ENCODE measurements at regions not wholly inside any gene's neighbourhood (a gene's known extent, or its start where the extent isn't known, plus 50 kb on each side); places are given as distances from the start of the nearest gene placed in this dataset.

DNA sequence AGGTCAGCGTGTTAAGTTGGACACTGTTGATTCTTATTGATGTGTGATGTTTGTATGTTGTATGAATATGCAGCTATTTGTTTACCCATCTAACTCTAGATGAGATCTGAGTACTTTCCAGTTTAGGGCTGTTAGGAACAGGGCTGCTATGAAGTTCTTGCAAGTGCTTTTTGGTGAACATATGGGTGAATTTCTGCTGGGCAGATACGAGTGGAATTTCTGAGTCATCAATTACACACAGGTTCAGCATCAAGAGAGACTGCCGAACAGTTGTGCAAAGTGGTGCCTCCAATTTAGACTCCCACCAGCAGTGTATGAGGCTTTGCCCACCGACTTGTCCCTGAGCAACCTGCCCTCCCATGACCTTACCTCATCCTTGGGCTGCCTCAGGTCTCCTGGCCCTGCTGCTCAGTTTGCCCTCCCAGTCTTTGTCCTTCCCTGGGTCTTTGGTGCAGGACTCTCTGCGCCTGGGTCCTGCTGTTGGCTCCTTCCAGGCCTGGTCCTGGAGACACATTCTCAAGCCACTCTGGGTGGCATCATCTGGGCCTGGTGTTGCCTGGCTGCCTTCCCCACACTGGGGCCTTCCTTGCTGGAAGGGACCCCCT lies 343.6 kb downstream of the PTPRU start:
- Histone ChIP-seq H3K27me3 (ENCODE audit: insufficient read depth, low read length) (no peaks in the 10 kb centered on the region), H3K27ac (ENCODE audit: low read depth, low read length) (no peak overlapping the region), H2AFZ (ENCODE audit: low read length, unreplicated experiment) (no peak overlapping the region), H3K36me3 (ENCODE audit: insufficient read depth, low read length) (no peaks in the 10 kb centered on the region), H3K79me2 (ENCODE audit: control insufficient read depth, insufficient read depth, low read length, unreplicated experiment) (no peaks in the 10 kb centered on the region), H3K4me1 (ENCODE audit: control insufficient read depth, insufficient read depth, low read length, unreplicated experiment) (no peaks in the 10 kb centered on the region), H3K4me3 (ENCODE audit: low read depth, low read length) (no peak overlapping the region)

GRCh38 chr1:29577512-29577911 lies 341.2 kb downstream of the PTPRU start:
- no peaks in the 10 kb centered on the region for H3K79me2 ChIP-seq (ENCODE audit: control insufficient read depth, insufficient read depth, low read length, unreplicated experiment)
- H3K36me3 ChIP-seq (ENCODE audit: insufficient read depth, low read length): no peaks in the 10 kb centered on the region
- no peak overlapping the region for H2AFZ ChIP-seq (ENCODE audit: low read length, unreplicated experiment)
- no peak overlapping the region for H3K4me3 ChIP-seq (ENCODE audit: low read depth, low read length)
- no peaks in the 10 kb centered on the region for H3K4me1 ChIP-seq (ENCODE audit: control insufficient read depth, insufficient read depth, low read length, unreplicated experiment)
- H3K27me3 ChIP-seq (ENCODE audit: insufficient read depth, low read length): no peaks in the 10 kb centered on the region
- no peak overlapping the region for H3K27ac ChIP-seq (ENCODE audit: low read depth, low read length)

DNA sequence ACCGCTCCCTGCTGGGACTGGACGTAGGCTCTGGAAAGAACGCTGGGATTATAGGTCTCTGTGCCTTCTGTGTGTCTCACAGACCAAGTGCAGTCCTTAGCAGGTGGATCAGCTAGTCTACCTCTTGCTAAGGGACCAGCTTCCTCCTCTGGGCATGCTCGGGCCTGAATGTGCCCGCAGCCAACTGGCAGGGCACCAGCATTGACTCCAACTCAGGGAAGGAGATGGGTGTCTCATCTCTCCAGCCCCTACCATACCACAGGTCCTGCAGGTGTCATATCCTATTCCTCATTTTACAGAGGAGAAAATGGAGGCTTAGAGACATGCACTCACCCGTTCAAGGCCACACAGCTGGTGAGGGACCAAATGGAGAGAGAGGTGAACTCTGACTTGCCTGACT lies 340.2 kb downstream of the PTPRU start:
- Histone ChIP-seq H3K27ac (ENCODE audit: low read depth, low read length) (no peak overlapping the region), H2AFZ (ENCODE audit: low read length, unreplicated experiment) (no peak overlapping the region), H3K36me3 (ENCODE audit: insufficient read depth, low read length) (no peaks in the 10 kb centered on the region), H3K4me3 (ENCODE audit: low read depth, low read length) (no peak overlapping the region), H3K27me3 (ENCODE audit: insufficient read depth, low read length) (no peaks in the 10 kb centered on the region), H3K4me1 (ENCODE audit: control insufficient read depth, insufficient read depth, low read length, unreplicated experiment) (no peaks in the 10 kb centered on the region), H3K79me2 (ENCODE audit: control insufficient read depth, insufficient read depth, low read length, unreplicated experiment) (no peaks in the 10 kb centered on the region)

GRCh38 chr1:29575826-29576225 lies 339.5 kb downstream of the PTPRU start:
- Histone ChIP-seq H2AFZ (ENCODE audit: low read length, unreplicated experiment) (no peak overlapping the region), H3K36me3 (ENCODE audit: insufficient read depth, low read length) (no peaks in the 10 kb centered on the region), H3K79me2 (ENCODE audit: control insufficient read depth, insufficient read depth, low read length, unreplicated experiment) (no peaks in the 10 kb centered on the region), H3K4me1 (ENCODE audit: control insufficient read depth, insufficient read depth, low read length, unreplicated experiment) (peaks cover 5% of the 10 kb centered on the region), H3K27ac (ENCODE audit: low read depth, low read length) (no peak overlapping the region), H3K4me3 (ENCODE audit: low read depth, low read length) (no peak overlapping the region), H3K27me3 (ENCODE audit: insufficient read depth, low read length) (no peaks in the 10 kb centered on the region)

DNA sequence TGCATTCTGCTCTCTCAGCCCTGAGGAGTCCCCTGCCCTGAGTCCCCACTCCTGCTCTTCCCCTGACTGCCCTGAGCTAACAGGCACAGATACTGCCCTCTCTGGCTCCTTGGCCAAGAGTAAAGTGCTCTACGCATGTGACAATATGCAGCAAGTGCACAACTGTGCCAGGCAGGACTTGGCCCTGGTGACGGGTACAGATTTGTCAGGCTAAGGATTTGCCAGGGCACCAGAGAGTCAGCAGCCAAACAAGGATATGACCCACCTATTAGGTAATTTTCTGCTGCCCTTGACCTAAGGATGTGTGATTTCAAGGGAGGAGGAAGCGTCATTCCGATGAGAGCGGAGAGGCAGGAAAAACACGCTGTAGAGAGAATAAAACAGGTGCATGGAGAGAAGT lies 339.0 kb downstream of the PTPRU start:
- no peak overlapping the region for H2AFZ ChIP-seq (ENCODE audit: low read length, unreplicated experiment)
- no peak overlapping the region for H3K27ac ChIP-seq (ENCODE audit: low read depth, low read length)
- H3K27me3 ChIP-seq (ENCODE audit: insufficient read depth, low read length): no peaks in the 10 kb centered on the region
- no peaks in the 10 kb centered on the region for H3K79me2 ChIP-seq (ENCODE audit: control insufficient read depth, insufficient read depth, low read length, unreplicated experiment)
- H3K4me1 ChIP-seq (ENCODE audit: control insufficient read depth, insufficient read depth, low read length, unreplicated experiment): peaks cover 7% of the 10 kb centered on the region
- no peak overlapping the region for H3K4me3 ChIP-seq (ENCODE audit: low read depth, low read length)
- no peaks in the 10 kb centered on the region for H3K36me3 ChIP-seq (ENCODE audit: insufficient read depth, low read length)

DNA sequence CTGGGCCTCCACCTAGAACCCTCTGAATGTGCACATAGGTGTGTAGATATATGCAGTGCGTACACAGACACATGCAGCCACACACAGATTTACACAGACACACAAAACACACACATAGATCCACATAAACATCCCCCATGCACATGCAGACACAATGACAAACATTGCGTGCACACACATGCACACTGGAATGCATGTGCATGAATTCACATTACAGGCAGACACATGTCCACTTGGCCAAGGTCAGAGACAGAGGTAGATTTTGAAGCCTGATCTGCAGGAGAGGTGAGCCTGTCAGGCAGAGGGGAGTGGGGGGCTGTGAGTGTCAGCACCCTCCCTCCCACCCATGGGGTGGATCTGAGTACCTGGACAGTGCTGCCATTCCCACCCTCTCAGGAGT lies 338.5 kb downstream of the PTPRU start:
- H2AFZ ChIP-seq (ENCODE audit: low read length, unreplicated experiment): no peak overlapping the region
- H3K4me3 ChIP-seq (ENCODE audit: low read depth, low read length): no peak overlapping the region
- H3K4me1 ChIP-seq (ENCODE audit: control insufficient read depth, insufficient read depth, low read length, unreplicated experiment): peaks cover 7% of the 10 kb centered on the region
- H3K79me2 ChIP-seq (ENCODE audit: control insufficient read depth, insufficient read depth, low read length, unreplicated experiment): no peaks in the 10 kb centered on the region
- no peaks in the 10 kb centered on the region for H3K27me3 ChIP-seq (ENCODE audit: insufficient read depth, low read length)
- H3K36me3 ChIP-seq (ENCODE audit: insufficient read depth, low read length): no peaks in the 10 kb centered on the region
- H3K27ac ChIP-seq (ENCODE audit: low read depth, low read length): no peak overlapping the region

GRCh38 chr1:29569971-29570634 lies 333.8 kb downstream of the PTPRU start:
- H3K27ac ChIP-seq (ENCODE audit: low read depth, low read length): 0 out of 2 replicates have a peak overlapping the region, but pooled peaks have one; percentile 1
- H3K4me1 ChIP-seq (ENCODE audit: control insufficient read depth, insufficient read depth, low read length, unreplicated experiment): peaks cover 14% of the 10 kb centered on the region
- H3K36me3 ChIP-seq (ENCODE audit: insufficient read depth, low read length): no peaks in the 10 kb centered on the region
- no peak overlapping the region for H3K4me3 ChIP-seq (ENCODE audit: low read depth, low read length)
- H3K79me2 ChIP-seq (ENCODE audit: control insufficient read depth, insufficient read depth, low read length, unreplicated experiment): no peaks in the 10 kb centered on the region
- H3K27me3 ChIP-seq (ENCODE audit: insufficient read depth, low read length): no peaks in the 10 kb centered on the region
- H2AFZ ChIP-seq (ENCODE audit: low read length, unreplicated experiment): no peak overlapping the region

DNA sequence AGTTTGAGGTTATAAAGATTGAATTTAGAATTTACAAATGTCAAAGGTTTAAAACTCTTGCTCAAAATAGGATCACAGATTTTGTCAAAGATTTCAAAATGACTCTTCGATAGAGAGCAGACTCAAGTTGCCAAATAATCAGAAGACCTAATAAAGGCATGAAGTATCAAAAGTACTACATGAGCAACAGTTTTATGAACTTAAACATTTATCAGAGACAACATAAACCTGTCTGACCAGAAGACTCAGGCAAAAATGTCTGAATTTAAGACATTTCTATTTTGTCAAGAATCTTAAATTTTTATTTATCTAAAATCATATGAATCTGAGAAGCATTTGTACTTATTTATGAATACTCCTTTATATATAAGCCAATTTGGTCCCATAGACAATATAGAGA lies 330.9 kb downstream of the PTPRU start:
- Histone ChIP-seq H3K27me3 (ENCODE audit: insufficient read depth, low read length) (no peaks in the 10 kb centered on the region), H2AFZ (ENCODE audit: low read length, unreplicated experiment) (no peak overlapping the region), H3K4me1 (ENCODE audit: control insufficient read depth, insufficient read depth, low read length, unreplicated experiment) (peaks cover 14% of the 10 kb centered on the region), H3K79me2 (ENCODE audit: control insufficient read depth, insufficient read depth, low read length, unreplicated experiment) (no peaks in the 10 kb centered on the region), H3K4me3 (ENCODE audit: low read depth, low read length) (no peak overlapping the region), H3K36me3 (ENCODE audit: insufficient read depth, low read length) (no peaks in the 10 kb centered on the region), H3K27ac (ENCODE audit: low read depth, low read length) (no peak overlapping the region)

DNA sequence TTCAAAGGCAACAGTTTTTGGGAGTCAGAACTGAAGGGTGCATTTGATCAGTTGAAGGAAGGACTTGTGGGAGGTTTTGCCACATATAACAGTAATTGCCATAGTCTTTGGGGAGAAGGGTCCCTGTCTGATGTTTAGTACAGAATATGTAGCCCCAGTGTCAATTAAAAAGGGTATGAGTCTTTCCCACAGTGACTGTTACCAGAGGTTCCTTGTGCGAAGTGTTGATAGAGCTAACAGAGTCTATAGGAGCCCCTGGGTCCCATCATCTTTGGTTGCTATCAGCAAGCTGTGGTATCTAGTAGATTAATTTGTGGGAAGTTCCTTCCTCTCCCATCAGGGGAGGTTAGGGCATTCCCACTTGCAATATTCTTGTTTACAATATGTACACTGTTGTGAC lies 329.2 kb downstream of the PTPRU start:
- no peak overlapping the region for H2AFZ ChIP-seq (ENCODE audit: low read length, unreplicated experiment)
- H3K79me2 ChIP-seq (ENCODE audit: control insufficient read depth, insufficient read depth, low read length, unreplicated experiment): no peaks in the 10 kb centered on the region
- H3K27ac ChIP-seq (ENCODE audit: low read depth, low read length): no peak overlapping the region
- no peak overlapping the region for H3K4me3 ChIP-seq (ENCODE audit: low read depth, low read length)
- H3K27me3 ChIP-seq (ENCODE audit: insufficient read depth, low read length): no peaks in the 10 kb centered on the region
- peaks cover 7% of the 10 kb centered on the region for H3K4me1 ChIP-seq (ENCODE audit: control insufficient read depth, insufficient read depth, low read length, unreplicated experiment)
- H3K36me3 ChIP-seq (ENCODE audit: insufficient read depth, low read length): no peaks in the 10 kb centered on the region

GRCh38 chr1:29563571-29563970 lies 327.2 kb downstream of the PTPRU start:
- Histone ChIP-seq H3K36me3 (ENCODE audit: insufficient read depth, low read length) (no peaks in the 10 kb centered on the region), H3K4me3 (ENCODE audit: low read depth, low read length) (no peak overlapping the region), H3K79me2 (ENCODE audit: control insufficient read depth, insufficient read depth, low read length, unreplicated experiment) (no peaks in the 10 kb centered on the region), H2AFZ (ENCODE audit: low read length, unreplicated experiment) (no peak overlapping the region), H3K4me1 (ENCODE audit: control insufficient read depth, insufficient read depth, low read length, unreplicated experiment) (no peaks in the 10 kb centered on the region), H3K27ac (ENCODE audit: low read depth, low read length) (no peak overlapping the region), H3K27me3 (ENCODE audit: insufficient read depth, low read length) (no peaks in the 10 kb centered on the region)

DNA sequence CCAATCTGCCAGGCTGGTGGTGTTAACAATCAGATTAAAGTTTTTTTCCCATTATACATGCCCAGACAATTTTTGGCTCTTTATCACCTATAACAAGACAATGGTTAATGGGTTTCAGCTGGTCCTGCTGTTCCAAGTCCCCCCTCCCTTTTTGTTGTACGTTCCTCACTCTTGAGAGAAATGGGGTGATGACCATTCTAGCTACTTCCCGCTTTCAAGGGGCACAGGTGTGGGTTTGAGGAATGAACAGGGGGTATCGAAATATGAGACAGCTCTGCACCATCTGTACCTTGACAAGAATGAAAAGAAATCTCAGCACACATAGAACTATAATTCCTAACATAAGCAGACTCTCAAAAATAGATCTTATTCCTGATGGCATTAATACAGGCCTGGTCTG lies 326.8 kb downstream of the PTPRU start:
- H3K27me3 ChIP-seq (ENCODE audit: insufficient read depth, low read length): no peaks in the 10 kb centered on the region
- no peak overlapping the region for H3K4me3 ChIP-seq (ENCODE audit: low read depth, low read length)
- no peaks in the 10 kb centered on the region for H3K79me2 ChIP-seq (ENCODE audit: control insufficient read depth, insufficient read depth, low read length, unreplicated experiment)
- no peak overlapping the region for H2AFZ ChIP-seq (ENCODE audit: low read length, unreplicated experiment)
- no peak overlapping the region for H3K27ac ChIP-seq (ENCODE audit: low read depth, low read length)
- no peaks in the 10 kb centered on the region for H3K36me3 ChIP-seq (ENCODE audit: insufficient read depth, low read length)
- no peaks in the 10 kb centered on the region for H3K4me1 ChIP-seq (ENCODE audit: control insufficient read depth, insufficient read depth, low read length, unreplicated experiment)

Measured in ACC112 (cell line).